ENCODE measurements at regions not wholly inside any gene's neighbourhood (a gene's known extent, or its start where the extent isn't known, plus 50 kb on each side); places are given as distances from the start of the nearest gene placed in this dataset.

GRCh38 chr4:177077095-177077971 is 232.3 kb upstream of the NEIL3 start:
- no peaks in the 10 kb centered on the region for H3K36me3 ChIP-seq (ENCODE audit: insufficient read depth, low read length)
- no peaks in the 10 kb centered on the region for H4K20me1 ChIP-seq (ENCODE audit: insufficient read depth, low read depth, low read length)
- H3K9me3 ChIP-seq (ENCODE audit: low read length): no peaks in the 10 kb centered on the region
- H3K4me2 ChIP-seq (ENCODE audit: low read depth, low read length, poor library complexity, severe bottlenecking): no peak overlapping the region
- no peak overlapping the region for H3K9ac ChIP-seq (ENCODE audit: low read length)
- no peak overlapping the region for H3K4me3 ChIP-seq (ENCODE audit: low read length)
- no peaks in the 10 kb centered on the region for H3K4me1 ChIP-seq (ENCODE audit: low read length)
- H2AFZ ChIP-seq (ENCODE audit: low read length): no peak overlapping the region
- H3K27me3 ChIP-seq (ENCODE audit: low read length): no peaks in the 10 kb centered on the region
- DNase-seq: no peak
- H3K9me2 ChIP-seq (replicated peaks; ENCODE audit: insufficient read depth, low read length): no peaks in the 10 kb centered on the region
- no peaks in the 10 kb centered on the region for H3K79me2 ChIP-seq (ENCODE audit: low read length)
- H3K27ac ChIP-seq (ENCODE audit: low read length): no peak overlapping the region

DNA sequence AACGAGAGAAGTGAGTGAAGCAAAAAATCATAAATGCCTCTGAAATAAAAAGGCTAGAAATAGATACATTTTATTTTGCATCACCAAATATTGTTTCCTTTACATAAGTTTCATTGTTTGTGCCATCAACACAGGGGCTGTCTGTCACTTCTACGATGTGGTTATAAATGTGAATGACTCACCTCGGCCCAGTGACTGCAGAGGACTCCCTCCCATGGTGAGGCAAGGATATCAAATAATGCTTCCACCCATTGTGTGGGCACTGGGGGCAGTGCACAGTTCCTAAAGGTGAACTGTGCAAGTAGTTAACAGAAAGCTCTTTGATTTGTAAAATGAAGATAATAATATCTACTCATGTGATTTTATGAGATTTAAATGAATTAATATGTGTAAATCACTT is 230.3 kb upstream of the NEIL3 start:
- Histone ChIP-seq H2AFZ (ENCODE audit: low read length) (no peak overlapping the region), H3K9me2 (replicated peaks; ENCODE audit: insufficient read depth, low read length) (no peaks in the 10 kb centered on the region), H4K20me1 (ENCODE audit: insufficient read depth, low read depth, low read length) (no peaks in the 10 kb centered on the region), H3K36me3 (ENCODE audit: insufficient read depth, low read length) (no peaks in the 10 kb centered on the region), H3K4me2 (ENCODE audit: low read depth, low read length, poor library complexity, severe bottlenecking) (no peak overlapping the region), H3K4me1 (ENCODE audit: low read length) (no peaks in the 10 kb centered on the region), H3K4me3 (ENCODE audit: low read length) (no peak overlapping the region), H3K27me3 (ENCODE audit: low read length) (no peaks in the 10 kb centered on the region), H3K27ac (ENCODE audit: low read length) (no peak overlapping the region), H3K79me2 (ENCODE audit: low read length) (no peaks in the 10 kb centered on the region), H3K9ac (ENCODE audit: low read length) (no peak overlapping the region), H3K9me3 (ENCODE audit: low read length) (no peaks in the 10 kb centered on the region)
- DNase-seq: no peak

DNA sequence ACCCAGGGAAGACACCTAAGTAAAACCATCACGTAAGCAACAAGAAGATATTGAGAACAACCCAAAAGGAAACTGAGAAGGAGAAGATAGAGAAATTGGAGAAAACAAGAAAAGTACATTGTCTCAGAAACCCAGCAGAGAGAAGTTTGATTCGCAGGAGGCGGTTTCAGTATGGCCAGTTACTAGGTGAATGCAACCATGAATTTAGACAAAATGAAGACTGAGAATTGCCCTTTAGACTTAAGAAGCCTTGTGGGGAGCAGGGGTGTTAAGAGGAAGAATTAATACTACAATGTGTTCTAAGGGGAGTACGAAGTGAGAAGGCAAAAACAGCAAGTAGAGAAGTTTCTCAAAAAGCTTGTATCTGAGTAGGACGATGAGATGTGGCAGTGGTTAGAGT is 229.3 kb upstream of the NEIL3 start:
- no peaks in the 10 kb centered on the region for H3K9me3 ChIP-seq (ENCODE audit: low read length)
- no peak overlapping the region for H3K4me3 ChIP-seq (ENCODE audit: low read length)
- H4K20me1 ChIP-seq (ENCODE audit: insufficient read depth, low read depth, low read length): no peaks in the 10 kb centered on the region
- DNase-seq: no peak
- H3K36me3 ChIP-seq (ENCODE audit: insufficient read depth, low read length): no peaks in the 10 kb centered on the region
- H3K4me2 ChIP-seq (ENCODE audit: low read depth, low read length, poor library complexity, severe bottlenecking): no peak overlapping the region
- no peaks in the 10 kb centered on the region for H3K79me2 ChIP-seq (ENCODE audit: low read length)
- H3K4me1 ChIP-seq (ENCODE audit: low read length): no peaks in the 10 kb centered on the region
- H3K9me2 ChIP-seq (replicated peaks; ENCODE audit: insufficient read depth, low read length): no peaks in the 10 kb centered on the region
- no peak overlapping the region for H3K9ac ChIP-seq (ENCODE audit: low read length)
- no peak overlapping the region for H3K27ac ChIP-seq (ENCODE audit: low read length)
- H3K27me3 ChIP-seq (ENCODE audit: low read length): no peaks in the 10 kb centered on the region
- no peak overlapping the region for H2AFZ ChIP-seq (ENCODE audit: low read length)

DNA sequence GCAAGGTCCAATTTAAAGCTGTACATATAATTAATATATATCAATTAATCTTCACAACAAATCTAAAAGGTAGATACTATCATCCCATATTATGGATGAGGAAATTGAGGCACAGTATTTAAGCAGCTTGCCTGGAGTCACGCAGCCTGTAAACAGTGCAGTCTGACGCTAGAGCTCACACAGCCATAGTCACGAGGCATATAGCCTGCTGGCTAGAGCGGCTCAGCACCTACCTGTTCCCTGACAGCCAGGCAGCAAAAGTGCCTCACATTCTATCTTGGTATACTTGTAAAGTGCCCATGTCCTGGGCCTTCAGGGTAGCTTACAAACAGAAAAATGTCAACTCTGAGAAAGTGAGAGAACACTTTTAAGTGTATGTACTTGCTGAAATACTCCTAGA is 222.6 kb upstream of the NEIL3 start:
- Histone ChIP-seq H3K9me2 (replicated peaks; ENCODE audit: insufficient read depth, low read length) (no peaks in the 10 kb centered on the region), H3K4me1 (ENCODE audit: low read length) (no peaks in the 10 kb centered on the region), H3K27me3 (ENCODE audit: low read length) (no peaks in the 10 kb centered on the region), H3K9ac (ENCODE audit: low read length) (no peak overlapping the region), H3K4me3 (ENCODE audit: low read length) (no peak overlapping the region), H3K79me2 (ENCODE audit: low read length) (no peaks in the 10 kb centered on the region), H2AFZ (ENCODE audit: low read length) (no peak overlapping the region), H3K4me2 (ENCODE audit: low read depth, low read length, poor library complexity, severe bottlenecking) (no peak overlapping the region), H3K36me3 (ENCODE audit: insufficient read depth, low read length) (no peaks in the 10 kb centered on the region), H3K9me3 (ENCODE audit: low read length) (no peaks in the 10 kb centered on the region), H4K20me1 (ENCODE audit: insufficient read depth, low read depth, low read length) (no peaks in the 10 kb centered on the region), H3K27ac (ENCODE audit: low read length) (no peak overlapping the region)
- no peak for DNase-seq

DNA sequence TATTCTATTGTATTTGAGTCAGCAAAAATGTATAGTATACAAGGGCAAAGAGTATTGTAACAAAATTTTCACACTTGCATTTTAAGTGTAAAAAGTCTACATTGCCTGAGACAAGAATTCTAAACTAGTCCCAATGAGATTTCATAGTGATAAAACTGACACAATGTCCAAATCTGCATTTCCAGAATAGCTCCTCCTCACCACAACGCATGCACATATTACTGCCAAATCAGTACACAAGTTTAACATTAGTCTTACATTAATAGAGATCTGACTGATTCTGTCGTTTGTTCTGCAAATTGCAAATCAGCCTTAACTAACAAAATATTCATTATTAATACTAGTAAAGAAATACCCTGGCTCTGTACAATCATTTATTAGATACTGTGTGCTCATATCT is 222.2 kb upstream of the NEIL3 start:
- Histone ChIP-seq H3K9me2 (replicated peaks; ENCODE audit: insufficient read depth, low read length) (no peaks in the 10 kb centered on the region), H3K4me1 (ENCODE audit: low read length) (no peaks in the 10 kb centered on the region), H3K79me2 (ENCODE audit: low read length) (no peaks in the 10 kb centered on the region), H3K9ac (ENCODE audit: low read length) (no peak overlapping the region), H3K27me3 (ENCODE audit: low read length) (no peaks in the 10 kb centered on the region), H3K36me3 (ENCODE audit: insufficient read depth, low read length) (no peaks in the 10 kb centered on the region), H3K4me3 (ENCODE audit: low read length) (no peak overlapping the region), H3K27ac (ENCODE audit: low read length) (no peak overlapping the region), H4K20me1 (ENCODE audit: insufficient read depth, low read depth, low read length) (no peaks in the 10 kb centered on the region), H3K9me3 (ENCODE audit: low read length) (no peaks in the 10 kb centered on the region), H2AFZ (ENCODE audit: low read length) (no peak overlapping the region), H3K4me2 (ENCODE audit: low read depth, low read length, poor library complexity, severe bottlenecking) (no peak overlapping the region)
- no peak for DNase-seq

DNA sequence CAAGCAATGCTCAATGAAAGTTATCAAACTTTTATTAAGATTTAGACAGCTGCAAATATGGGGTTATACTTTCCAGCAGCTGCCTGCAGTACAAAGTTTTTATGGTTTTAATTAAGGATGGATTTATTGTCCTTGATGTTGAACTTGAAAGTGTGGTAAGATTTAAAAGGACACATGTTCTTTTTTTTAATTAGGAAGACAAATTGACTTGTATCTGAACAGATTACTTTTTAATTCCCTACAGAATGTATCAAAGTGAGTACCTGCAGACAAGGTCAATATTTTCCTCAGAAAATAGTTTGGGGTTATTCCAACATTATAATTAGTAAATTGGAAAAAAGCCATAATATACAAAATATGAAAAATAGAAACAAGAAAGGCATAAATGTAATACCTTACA is 218.2 kb upstream of the NEIL3 start:
- H3K9me2 ChIP-seq (replicated peaks; ENCODE audit: insufficient read depth, low read length): no peaks in the 10 kb centered on the region
- no peaks in the 10 kb centered on the region for H3K9me3 ChIP-seq (ENCODE audit: low read length)
- H3K79me2 ChIP-seq (ENCODE audit: low read length): no peaks in the 10 kb centered on the region
- H3K27ac ChIP-seq (ENCODE audit: low read length): no peak overlapping the region
- no peak overlapping the region for H3K4me3 ChIP-seq (ENCODE audit: low read length)
- H2AFZ ChIP-seq (ENCODE audit: low read length): no peak overlapping the region
- no peak for DNase-seq
- no peaks in the 10 kb centered on the region for H3K27me3 ChIP-seq (ENCODE audit: low read length)
- H3K4me1 ChIP-seq (ENCODE audit: low read length): no peaks in the 10 kb centered on the region
- H4K20me1 ChIP-seq (ENCODE audit: insufficient read depth, low read depth, low read length): no peaks in the 10 kb centered on the region
- H3K36me3 ChIP-seq (ENCODE audit: insufficient read depth, low read length): no peaks in the 10 kb centered on the region
- no peak overlapping the region for H3K4me2 ChIP-seq (ENCODE audit: low read depth, low read length, poor library complexity, severe bottlenecking)
- H3K9ac ChIP-seq (ENCODE audit: low read length): no peak overlapping the region

- H3K4me1 ChIP-seq (ENCODE audit: low read length): no peaks in the 10 kb centered on the region
- H3K4me2 ChIP-seq (ENCODE audit: low read depth, low read length, poor library complexity, severe bottlenecking): no peak overlapping the region
- H3K4me3 ChIP-seq (ENCODE audit: low read length): no peak overlapping the region
- H3K27ac ChIP-seq (ENCODE audit: low read length): no peak overlapping the region
- H3K9me3 ChIP-seq (ENCODE audit: low read length): no peaks in the 10 kb centered on the region
- no peaks in the 10 kb centered on the region for H3K9me2 ChIP-seq (replicated peaks; ENCODE audit: insufficient read depth, low read length)
- no peaks in the 10 kb centered on the region for H4K20me1 ChIP-seq (ENCODE audit: insufficient read depth, low read depth, low read length)
- H2AFZ ChIP-seq (ENCODE audit: low read length): no peak overlapping the region
- H3K27me3 ChIP-seq (ENCODE audit: low read length): no peaks in the 10 kb centered on the region
- no peak overlapping the region for H3K9ac ChIP-seq (ENCODE audit: low read length)
- no peak for DNase-seq
- no peaks in the 10 kb centered on the region for H3K79me2 ChIP-seq (ENCODE audit: low read length)
- no peaks in the 10 kb centered on the region for H3K36me3 ChIP-seq (ENCODE audit: insufficient read depth, low read length)
These were observed 216.9 kb upstream of the NEIL3 start for GRCh38 chr4:177092807-177093206.

DNA sequence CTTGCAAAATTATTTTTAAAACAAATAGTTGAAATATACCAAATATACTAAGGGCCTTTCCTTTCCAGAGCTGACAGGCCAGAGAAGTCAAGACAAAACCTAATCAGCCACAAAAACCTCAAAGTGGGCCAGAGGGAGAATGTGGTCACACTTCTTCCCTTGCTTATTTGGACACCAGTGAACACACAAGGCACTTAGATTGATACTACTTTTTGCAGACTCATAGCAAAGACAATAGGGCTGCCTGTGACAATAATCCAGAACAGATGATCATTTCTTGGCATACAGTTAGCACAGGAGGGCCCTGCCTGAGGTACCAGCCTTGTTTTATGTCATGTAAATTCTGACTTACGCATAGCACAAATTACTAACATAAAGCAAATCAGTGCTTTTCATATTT is 215.7 kb upstream of the NEIL3 start:
- Histone ChIP-seq H3K9ac (ENCODE audit: low read length) (no peak overlapping the region), H4K20me1 (ENCODE audit: insufficient read depth, low read depth, low read length) (no peaks in the 10 kb centered on the region), H3K79me2 (ENCODE audit: low read length) (no peaks in the 10 kb centered on the region), H3K36me3 (ENCODE audit: insufficient read depth, low read length) (no peaks in the 10 kb centered on the region), H3K4me1 (ENCODE audit: low read length) (no peaks in the 10 kb centered on the region), H3K9me3 (ENCODE audit: low read length) (no peaks in the 10 kb centered on the region), H2AFZ (ENCODE audit: low read length) (no peak overlapping the region), H3K27me3 (ENCODE audit: low read length) (no peaks in the 10 kb centered on the region), H3K4me2 (ENCODE audit: low read depth, low read length, poor library complexity, severe bottlenecking) (no peak overlapping the region), H3K9me2 (replicated peaks; ENCODE audit: insufficient read depth, low read length) (no peaks in the 10 kb centered on the region), H3K4me3 (ENCODE audit: low read length) (no peak overlapping the region), H3K27ac (ENCODE audit: low read length) (no peak overlapping the region)
- DNase-seq: no peak

All from Karpas-422 (cell line).